ENCODE measurements at regions not wholly inside any gene's neighbourhood (a gene's known extent, or its start where the extent isn't known, plus 50 kb on each side); places are given as distances from the start of the nearest gene placed in this dataset.
A peak's percentile ranks its signal among the peaks of the same experiment; 100 is the strongest.

GRCh38 chrX:51437521-51437920 is 58.9 kb downstream of the NUDT11 start:
- DNase-seq (ENCODE audit: low read depth in 2 of 2, low spot score in 1 of 2) = no peak

GRCh38 chrX:51435101-51435500 is 61.3 kb downstream of the NUDT11 start:
- DNase-seq (ENCODE audit: low read depth in 2 of 2, low spot score in 1 of 2) = no peak

GRCh38 chrX:51421972-51422597 is 74.3 kb downstream of the NUDT11 start:
- DNase-seq (ENCODE audit: low read depth in 2 of 2, low spot score in 1 of 2) = no peak

GRCh38 chrX:51420610-51421009 is 75.8 kb downstream of the NUDT11 start:
- no peak for DNase-seq (ENCODE audit: low read depth in 2 of 2, low spot score in 1 of 2)

GRCh38 chrX:51408462-51408861 is 75.8 kb downstream of the NUDT10 start:
- no peak for DNase-seq (ENCODE audit: low read depth in 2 of 2, low spot score in 1 of 2)

GRCh38 chrX:51407520-51408409 is 75.1 kb downstream of the NUDT10 start:
- DNase-seq (ENCODE audit: low read depth in 2 of 2, low spot score in 1 of 2) = no peak

GRCh38 chrX:51406688-51407519 is 74.3 kb downstream of the NUDT10 start:
- no peak for DNase-seq (ENCODE audit: low read depth in 2 of 2, low spot score in 1 of 2)

- no peak for DNase-seq (ENCODE audit: low read depth in 2 of 2, low spot score in 1 of 2)
Observed at GRCh38 chrX:51404445-51404844, 71.8 kb downstream of the NUDT10 start.

GRCh38 chrX:51395810-51396728 is 63.4 kb downstream of the NUDT10 start:
- peak in 1 of 2 donors; percentile 9 for DNase-seq (ENCODE audit: low read depth in 2 of 2, low spot score in 1 of 2)

- DNase-seq (ENCODE audit: low read depth in 2 of 2, low spot score in 1 of 2) = no peak
Observed at GRCh38 chrX:51395480-51395809, 62.8 kb downstream of the NUDT10 start.
